DMS53 treated with DMSO at 0.1 percent for 48 hours (cell line): ENCODE measurements at regions not wholly inside any gene's neighbourhood (a gene's known extent, or its start where the extent isn't known, plus 50 kb on each side); places are given as distances from the start of the nearest gene placed in this dataset.

Experiments used
- DNase-seq: peaks from one replicate; lab custom pipeline; 2025; ENCODE audit not compliant: unreplicated experiment; lab: John Stamatoyannopoulos, UW

- DNase-seq: no peak
These were observed 1123.3 kb upstream of the B3GALT2 start for GRCh38 chr1:194309697-194310096.

DNA sequence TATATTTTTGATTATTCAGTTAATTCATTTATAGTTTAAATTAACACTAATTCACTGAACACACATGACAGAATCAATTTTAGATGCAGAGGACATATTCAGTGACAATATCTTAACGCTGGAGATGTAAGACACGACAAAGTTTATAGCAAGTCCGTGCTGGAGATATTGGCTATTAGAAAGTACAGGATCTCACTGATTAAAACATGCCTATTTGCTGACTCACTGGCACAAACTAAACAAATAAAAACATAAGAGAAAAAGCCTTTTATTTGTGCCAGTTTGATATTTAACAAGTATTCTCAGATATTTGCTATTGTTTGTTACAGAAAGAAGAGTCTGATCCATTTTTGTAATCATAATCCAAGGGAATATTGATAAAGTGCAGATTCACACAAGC is 1122.9 kb upstream of the B3GALT2 start:
- DNase-seq: no peak

DNA sequence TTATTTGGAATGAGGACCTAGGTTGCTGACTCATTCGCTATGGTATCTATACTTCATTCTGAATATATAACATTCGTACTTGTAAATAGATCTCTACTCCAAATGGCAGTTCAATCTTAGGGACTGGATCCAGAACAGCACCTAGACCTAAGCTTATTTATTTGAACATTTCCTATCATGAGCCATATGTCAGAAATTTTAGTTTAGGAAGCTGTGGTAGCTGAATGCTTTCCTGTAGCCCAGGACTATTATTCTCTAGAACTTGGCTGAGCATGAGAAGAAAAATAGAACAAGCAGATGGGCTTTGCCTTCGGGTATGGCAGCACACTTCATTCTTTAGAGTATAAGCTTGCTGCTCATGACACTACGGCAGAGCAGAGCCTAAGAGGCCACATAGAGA is 1114.4 kb upstream of the B3GALT2 start:
- no peak for DNase-seq

DNA sequence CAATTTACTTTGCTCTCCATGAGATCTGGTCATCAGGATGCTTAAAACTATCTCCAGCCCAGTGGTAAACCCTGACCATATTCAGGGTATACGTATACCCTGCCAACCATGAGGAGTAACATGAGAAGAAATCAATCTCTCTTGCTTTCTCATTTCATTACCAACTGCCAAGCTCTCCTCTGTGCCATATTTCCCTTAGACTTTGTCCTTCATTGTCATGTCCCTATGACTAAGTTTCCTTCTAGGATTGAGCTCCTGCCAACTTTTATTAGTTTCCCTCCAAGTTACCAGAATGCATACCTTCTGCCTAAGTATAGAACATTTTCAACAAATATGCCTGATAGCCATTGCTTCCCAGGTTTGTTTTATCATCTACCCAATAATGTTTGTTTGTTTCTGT is 1113.9 kb upstream of the B3GALT2 start:
- DNase-seq: no peak

- DNase-seq: peak; percentile 17
These were observed 1111.7 kb upstream of the B3GALT2 start for GRCh38 chr1:194298007-194298598.

DNA sequence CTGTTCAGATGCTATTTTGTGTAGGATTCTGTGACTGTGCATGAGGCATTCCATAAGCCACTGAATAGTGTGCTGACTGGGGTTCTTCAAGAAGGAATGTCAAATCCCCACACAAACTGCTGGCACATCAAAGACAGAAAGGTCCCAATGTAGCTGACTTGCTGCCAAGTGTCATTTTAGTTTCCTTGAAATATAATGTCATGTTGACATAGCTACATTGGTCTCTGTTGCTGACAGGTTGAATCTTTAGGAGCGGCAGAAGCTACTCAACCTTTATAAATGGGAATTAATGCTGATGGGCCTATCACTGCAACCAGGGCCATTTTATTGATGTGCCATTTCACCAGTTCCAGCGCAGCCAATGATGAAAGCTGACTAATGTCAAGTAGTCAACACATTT is 1110.7 kb upstream of the B3GALT2 start:
- no peak for DNase-seq

- DNase-seq: no peak
These were observed 1109.8 kb upstream of the B3GALT2 start for GRCh38 chr1:194296201-194296600.

DNA sequence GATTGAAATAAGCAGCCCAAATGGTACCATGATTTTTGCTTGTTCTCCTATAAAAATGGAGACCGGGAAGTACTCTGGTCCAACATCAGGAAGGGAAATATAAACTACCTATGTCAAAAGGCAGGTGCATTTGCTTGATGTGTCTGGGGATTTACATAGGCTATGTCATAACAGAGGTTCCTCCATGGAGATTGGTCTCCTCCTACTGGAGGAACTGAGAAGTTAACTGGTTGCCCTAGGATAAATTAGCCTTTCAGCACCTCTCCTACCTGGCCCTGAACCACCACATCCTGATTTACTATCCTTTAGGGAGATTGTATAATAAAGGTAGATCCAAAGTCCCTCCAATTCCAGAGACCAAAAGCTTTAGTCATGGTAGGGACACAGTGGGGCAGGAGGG is 1109.3 kb upstream of the B3GALT2 start:
- peak; percentile 85 for DNase-seq

DNA sequence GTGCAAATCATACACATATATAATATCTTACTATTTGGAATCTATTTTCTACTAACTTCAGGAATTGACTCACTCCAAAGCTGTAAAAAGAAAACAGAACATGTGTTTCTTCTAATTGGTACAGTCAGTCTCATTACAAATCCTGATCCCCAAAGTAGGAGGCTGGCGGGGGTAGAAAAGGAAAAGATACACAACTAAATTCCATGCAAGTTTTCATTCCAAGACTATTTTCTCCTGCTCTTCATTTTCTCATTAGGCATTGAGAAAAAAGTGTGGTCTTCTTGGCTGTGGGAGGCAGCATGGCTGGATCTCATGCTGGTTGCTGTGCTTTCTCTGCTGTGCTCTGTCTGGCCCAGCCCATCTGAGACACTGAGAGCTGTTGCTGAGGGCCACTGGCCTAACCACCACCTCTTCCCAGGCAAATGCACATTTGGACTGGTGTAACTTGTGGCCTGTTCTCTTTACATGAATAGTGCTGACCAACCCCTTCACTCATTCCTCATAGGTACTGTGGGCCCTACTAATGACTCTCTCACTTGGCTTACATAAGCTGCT is 1107.5 kb upstream of the B3GALT2 start:
- DNase-seq: no peak

GRCh38 chr1:194292966-194293365 is 1106.6 kb upstream of the B3GALT2 start:
- DNase-seq: no peak

DNA sequence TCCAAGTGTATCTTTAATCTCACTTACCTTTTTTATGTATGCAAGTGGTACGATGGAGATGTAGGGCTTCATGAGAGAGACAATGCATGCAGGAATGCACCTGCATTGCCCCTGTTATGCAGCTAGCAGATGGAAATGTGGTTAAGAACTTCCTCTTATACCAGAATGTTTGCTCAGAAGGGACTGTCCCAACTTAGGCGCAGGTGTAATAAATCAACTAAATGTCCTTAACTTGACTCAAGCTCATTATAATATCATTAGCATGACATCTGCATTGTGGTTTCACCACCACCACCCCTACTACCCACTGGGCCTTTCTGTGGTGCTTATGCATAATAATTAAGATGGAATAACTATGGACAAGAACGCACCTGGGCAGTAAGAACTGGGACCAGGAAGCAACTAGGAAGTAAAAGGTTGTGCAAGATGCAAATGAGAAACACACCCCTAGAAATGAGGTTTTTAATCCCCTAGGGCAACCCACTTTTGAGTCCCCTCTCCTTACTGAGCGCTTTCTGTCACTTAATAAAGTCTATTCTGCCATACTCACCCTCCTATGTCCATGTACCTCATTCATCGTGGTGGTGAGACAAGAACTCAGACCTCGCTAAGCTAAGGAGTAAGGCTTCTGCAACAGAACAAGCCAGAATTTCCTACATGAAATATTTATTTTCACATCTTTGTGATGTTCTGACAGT is 1103.3 kb upstream of the B3GALT2 start:
- peak; percentile 1 for DNase-seq

DNA sequence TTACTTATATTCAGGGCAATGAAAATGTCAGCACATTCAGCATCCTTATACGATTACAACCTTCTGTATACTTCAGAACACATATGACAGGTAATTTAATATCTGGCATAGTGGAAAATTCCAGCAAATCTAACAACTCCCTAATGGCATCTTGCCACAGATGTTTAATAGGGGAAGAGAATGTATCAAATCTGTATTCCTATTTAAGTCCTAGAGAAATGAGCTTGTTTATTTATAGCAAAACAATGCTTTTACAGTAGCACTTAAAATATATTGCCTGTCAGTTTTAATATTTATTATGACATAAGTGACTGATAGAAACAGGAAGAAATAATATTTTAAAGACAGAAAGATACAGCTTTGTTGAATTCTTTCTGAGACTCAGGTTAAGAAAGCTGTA is 1101.8 kb upstream of the B3GALT2 start:
- no peak for DNase-seq

GRCh38 chr1:194281376-194281775 is 1095.0 kb upstream of the B3GALT2 start:
- DNase-seq: no peak

DNA sequence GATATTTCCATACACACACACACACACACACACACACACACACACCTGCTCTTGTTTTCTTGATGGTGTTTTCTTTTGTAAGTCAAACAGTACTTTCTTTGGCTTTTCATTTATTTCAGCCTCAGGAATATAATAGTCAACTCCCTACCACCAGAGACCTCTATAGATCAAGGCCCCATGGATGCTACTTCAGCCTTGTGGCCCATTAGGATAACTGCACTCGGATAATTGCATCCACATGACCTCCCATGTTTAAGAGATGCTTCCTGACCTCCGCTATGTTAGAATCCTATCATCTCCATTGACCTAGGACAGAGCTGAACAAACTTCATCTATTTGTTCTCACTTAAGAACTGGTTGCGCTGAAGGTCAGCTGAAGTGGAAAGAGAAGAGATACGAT is 1094.0 kb upstream of the B3GALT2 start:
- no peak for DNase-seq

DNA sequence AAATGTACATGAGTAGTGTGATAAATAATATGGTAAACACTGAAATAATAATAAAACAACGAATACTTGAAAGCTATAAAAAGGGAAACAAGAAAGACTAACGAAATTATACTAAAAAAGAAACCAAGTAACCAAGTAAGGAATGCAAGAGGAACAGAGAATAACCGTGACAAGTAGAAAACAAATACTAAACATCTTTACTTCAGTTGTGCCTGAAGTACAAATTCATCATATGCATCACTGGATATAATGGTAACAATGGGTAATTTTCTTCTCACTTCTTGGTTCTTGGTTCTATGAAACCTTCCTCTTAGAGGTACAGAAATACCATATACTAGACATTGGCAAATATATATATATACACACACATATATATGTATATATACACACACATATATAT is 1093.6 kb upstream of the B3GALT2 start:
- DNase-seq: no peak

DNA sequence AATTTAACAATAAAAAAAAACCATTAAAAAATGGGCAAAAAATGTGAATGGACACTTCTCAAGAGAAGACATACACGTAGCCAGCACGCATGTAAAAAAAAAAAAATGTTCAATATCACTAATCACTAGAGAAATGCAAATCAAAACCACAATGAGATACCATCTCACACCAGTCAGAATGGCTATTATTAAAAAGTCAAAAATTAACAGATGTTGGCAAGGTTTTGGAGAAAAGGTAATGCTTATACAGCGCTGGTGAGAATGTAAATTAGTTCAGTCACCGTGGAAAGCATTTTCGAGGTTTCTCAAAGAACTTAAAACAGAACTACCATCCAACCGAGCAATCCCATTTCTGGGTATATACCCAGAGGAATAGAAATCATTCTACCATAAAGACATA is 1091.5 kb upstream of the B3GALT2 start:
- no peak for DNase-seq

DNA sequence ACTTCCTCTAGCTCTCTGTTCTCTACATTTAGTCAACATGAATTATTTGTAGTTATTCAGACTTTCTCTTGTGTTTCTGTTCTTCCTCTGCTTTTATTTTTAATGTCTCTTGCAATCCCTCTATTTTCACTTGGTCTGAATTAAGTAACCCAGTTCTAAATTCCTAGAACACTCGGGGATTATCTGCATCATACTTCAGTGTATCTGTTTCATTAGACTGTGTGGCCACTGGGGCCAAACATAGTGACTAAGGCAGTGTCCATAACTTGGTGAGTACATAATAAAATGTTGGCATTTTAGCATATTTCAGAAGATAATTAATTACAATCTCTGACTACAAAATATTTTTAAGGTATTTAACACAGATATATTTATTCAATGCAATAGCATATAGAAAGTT is 1087.2 kb upstream of the B3GALT2 start:
- DNase-seq: no peak

DNA sequence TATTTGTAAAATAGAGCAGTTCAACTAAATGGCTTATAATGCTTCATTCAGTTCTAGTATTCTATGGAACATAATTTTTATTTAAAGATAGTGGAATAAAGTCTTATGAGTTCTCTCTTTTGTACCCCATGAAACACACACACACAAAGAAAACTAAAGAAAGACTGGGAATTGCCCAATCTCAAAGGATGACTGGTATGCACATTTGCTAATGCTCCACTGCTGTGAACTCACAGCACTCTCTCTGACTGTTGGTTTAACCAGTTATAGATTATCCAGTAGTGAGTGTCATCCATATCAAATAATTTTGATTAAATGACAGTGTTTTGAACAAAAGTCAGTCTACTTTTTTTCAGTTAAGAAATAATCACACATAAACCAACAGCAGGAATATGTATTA is 1082.4 kb upstream of the B3GALT2 start:
- no peak for DNase-seq

GRCh38 chr1:194267021-194267420 is 1080.6 kb upstream of the B3GALT2 start:
- no peak for DNase-seq

DNA sequence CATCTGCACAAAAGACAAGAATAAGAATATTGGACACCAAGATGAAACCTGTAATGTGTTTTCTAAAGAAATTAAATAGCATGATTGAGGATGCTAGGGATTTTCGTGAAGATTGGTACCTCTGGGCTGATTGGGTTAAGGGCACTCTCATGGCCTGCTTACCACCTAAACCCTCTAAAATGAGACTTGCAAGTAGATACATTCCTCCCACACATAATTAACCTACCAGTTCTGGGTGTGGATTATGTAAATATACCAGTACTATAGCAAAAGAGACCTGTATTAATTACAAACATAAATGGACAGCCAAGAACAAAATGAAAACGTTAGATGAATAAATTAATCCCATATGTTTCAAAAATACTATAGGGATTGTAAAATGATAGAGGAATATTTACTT is 1069.6 kb upstream of the B3GALT2 start:
- DNase-seq: no peak

DNA sequence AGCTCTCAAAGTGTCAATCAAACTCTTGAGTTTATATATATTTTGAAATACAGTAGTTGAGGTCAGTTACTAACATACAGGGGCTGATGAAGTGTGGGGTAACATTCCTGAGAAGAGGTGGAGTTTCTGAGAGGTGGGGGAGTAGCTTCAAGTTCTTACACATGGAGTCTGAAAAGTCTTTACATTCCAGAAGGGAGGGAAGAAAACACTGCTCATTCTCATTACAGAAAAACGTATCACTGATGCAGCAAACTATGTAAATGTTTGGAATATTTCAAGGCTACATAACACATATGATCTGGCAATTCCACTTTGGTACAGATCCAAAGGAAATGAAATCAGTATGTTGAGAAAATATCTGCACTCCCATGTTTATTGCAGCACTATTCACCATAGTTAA is 1065.8 kb upstream of the B3GALT2 start:
- DNase-seq: no peak

DNA sequence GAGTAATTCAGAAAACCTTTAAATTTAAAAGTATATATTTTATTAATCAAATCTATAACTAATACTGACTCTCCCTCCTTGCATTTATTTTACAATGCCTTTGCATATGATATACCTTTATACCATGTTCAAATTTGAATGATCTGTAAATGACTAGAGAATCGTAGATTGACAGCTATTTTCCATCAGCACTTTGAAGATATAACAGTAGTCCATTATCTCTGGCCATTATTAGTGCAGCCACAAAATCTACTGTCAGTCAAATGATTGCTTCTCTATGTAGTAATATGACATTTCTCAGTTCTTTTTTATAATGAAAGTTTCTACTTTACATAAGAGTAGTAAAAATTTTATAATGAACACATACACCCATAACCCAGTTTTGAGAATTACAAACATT is 1054.8 kb upstream of the B3GALT2 start:
- no peak for DNase-seq

DNA sequence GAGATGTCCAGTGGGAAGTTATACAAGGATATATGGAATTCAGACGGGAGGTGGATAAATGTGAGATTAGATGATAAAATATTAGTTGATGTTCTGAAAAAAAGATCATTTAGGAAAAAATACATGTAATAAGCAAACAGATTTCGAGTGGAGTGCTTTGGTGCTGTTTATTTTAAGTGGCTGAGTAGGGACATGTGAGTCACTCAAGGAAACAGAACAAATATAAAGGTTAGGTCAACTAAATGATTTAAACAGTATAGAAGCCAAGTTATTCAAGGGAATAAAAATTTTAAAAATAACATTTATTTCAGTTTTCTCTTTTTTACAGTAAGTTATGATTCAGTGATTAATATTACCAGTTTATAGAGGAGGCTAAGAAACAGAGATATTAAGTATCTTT is 1046.7 kb upstream of the B3GALT2 start:
- DNase-seq: peak; percentile 58
